22Rv1 (cell line): ENCODE measurements at regions not wholly inside any gene's neighbourhood (a gene's known extent, or its start where the extent isn't known, plus 50 kb on each side); places are given as distances from the start of the nearest gene placed in this dataset.

ENCODE experiments used
- H3K27ac ChIP-seq: fragments of 450-650 bp; 2 replicates; pipeline ENCODE4 v1.5.1; 2017
- ZFX ChIP-seq: fragments of 450-650 bp; IDR thresholded peaks from 2 replicates; pipeline ENCODE4 v1.6.1; 2017; ENCODE audit warnings: antibody characterized with exemption, borderline replicate concordance
- TF ChIP-seq, protein P1 (sequence below): fragments of 450-650 bp; IDR thresholded peaks from 2 replicates; pipeline ENCODE4 v1.5.1; 2017; ENCODE audit warnings: mild to moderate bottlenecking

DNA sequence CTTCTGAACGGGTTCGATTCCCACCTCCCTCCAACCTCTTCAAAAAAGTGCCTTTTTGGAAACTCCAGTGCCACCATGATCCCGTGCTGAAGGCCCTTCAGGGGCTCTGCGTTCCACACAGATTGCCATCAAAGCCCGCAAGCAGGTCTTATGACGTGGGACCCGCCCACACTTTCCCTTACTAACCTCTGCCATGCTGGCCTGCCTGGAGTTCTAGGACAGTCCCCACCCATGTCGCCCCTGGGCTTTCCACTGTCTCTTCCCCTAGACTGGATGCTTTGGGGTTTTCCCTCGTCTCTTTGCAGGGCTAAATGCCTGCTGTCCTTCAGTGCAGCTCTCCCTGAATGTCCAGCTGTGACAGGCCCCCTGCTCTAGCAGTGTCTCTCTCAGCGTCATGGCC is 313.7 kb upstream of the ATP10A start:
- no peak overlapping the region for H3K27ac ChIP-seq
- TF ChIP-seq, protein P1, sequence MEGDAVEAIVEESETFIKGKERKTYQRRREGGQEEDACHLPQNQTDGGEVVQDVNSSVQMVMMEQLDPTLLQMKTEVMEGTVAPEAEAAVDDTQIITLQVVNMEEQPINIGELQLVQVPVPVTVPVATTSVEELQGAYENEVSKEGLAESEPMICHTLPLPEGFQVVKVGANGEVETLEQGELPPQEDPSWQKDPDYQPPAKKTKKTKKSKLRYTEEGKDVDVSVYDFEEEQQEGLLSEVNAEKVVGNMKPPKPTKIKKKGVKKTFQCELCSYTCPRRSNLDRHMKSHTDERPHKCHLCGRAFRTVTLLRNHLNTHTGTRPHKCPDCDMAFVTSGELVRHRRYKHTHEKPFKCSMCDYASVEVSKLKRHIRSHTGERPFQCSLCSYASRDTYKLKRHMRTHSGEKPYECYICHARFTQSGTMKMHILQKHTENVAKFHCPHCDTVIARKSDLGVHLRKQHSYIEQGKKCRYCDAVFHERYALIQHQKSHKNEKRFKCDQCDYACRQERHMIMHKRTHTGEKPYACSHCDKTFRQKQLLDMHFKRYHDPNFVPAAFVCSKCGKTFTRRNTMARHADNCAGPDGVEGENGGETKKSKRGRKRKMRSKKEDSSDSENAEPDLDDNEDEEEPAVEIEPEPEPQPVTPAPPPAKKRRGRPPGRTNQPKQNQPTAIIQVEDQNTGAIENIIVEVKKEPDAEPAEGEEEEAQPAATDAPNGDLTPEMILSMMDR: no peak
- TF ChIP-seq ZFX: no peak

DNA sequence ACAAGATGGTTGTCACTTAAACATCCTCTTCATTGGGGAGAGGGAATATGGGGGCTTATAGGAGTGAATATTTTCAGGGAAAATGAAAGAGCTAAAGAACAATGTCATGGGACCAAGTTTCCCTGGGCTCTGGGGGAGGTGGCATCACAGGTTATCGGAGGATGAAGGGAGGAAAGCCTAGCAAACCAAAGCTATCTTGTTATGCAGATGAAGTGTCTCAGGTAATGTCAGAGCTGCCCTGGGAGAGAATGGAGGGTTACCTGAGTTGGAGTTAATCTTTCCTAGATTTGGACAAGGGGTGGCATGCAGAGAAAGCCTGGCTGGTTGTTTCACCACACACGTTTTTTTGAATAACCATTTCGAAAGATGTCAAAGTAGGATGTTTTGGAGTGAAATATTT is 308.1 kb upstream of the ATP10A start:
- TF ChIP-seq ZFX: no peak
- TF ChIP-seq, protein P1: no peak

DNA sequence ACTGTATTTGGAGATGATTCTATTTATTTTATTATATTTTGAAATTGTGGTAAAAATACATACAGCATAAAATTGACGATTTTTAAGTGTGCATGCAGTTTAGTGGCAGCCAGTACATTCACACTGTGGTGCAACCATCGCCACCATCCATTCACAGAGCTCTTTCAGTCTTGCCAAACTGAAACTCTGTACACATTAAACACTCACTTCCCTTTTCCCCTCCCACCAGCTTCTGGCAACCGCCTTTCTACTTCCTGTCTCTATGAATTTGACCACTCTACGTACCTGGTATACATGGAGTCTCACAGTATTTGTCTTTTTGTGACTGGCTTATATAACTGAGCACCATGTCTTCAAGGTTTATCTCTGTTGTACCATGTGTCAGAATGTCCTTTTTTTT is 303.3 kb upstream of the ATP10A start:
- TF ChIP-seq, protein P1: no peak
- TF ChIP-seq ZFX: no peak
- no peak overlapping the region for H3K27ac ChIP-seq

More for the DNA sequence above, 308.1 kb upstream of the ATP10A start:
- no peak overlapping the region for H3K27ac ChIP-seq

GRCh38 chr15:26165546-26165945 is 302.4 kb upstream of the ATP10A start:
- H3K27ac ChIP-seq: no peak overlapping the region
- TF ChIP-seq, protein P1: no peak
- no peak for TF ChIP-seq ZFX

- H3K27ac ChIP-seq: no peak overlapping the region
- TF ChIP-seq, protein P1: no peak
- no peak for TF ChIP-seq ZFX
Observed at GRCh38 chr15:26160343-26160742, 297.2 kb upstream of the ATP10A start.

GRCh38 chr15:26158176-26158575 is 295.0 kb upstream of the ATP10A start:
- TF ChIP-seq, protein P1: no peak
- TF ChIP-seq ZFX: no peak
- no peak overlapping the region for H3K27ac ChIP-seq

DNA sequence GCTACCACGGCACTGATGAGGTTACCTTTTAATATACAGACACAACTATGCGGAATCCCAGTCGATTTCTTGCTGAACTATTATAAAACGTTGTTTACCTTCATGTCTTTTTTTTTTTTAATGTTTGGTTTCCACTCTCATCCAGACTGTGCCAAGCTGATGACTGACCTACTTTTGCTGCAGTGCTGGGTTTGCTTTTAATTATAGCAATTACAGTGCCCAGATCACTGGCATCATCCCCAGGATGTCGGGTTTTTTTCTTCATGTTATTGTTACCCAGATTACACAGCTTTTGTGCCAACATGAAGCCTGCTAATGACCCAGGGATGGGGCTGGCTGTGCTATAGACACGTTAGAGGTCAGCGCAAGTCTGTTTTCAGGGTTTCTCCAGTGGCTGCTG is 294.0 kb upstream of the ATP10A start:
- TF ChIP-seq, protein P1: no peak
- TF ChIP-seq ZFX: no peak
- no peak overlapping the region for H3K27ac ChIP-seq
